Keratinocyte (primary cell): ENCODE measurements at regions not wholly inside any gene's neighbourhood (a gene's known extent, or its start where the extent isn't known, plus 50 kb on each side); places are given as distances from the start of the nearest gene placed in this dataset.

Experiments used
- CTCF ChIP-seq, 3 experiments: IDR thresholded peaks in 1 of 3; conservative IDR thresholded peaks in 1 of 3; optimal IDR thresholded peaks in 1 of 3; 2 replicates in 2 of 3; 3 replicates in 1 of 3; pipeline versions ENCODE3 to v1.5.1; 2011; ENCODE audit warnings: low read length in 3 of 3, mild to moderate bottlenecking in 3 of 3, moderate library complexity in 2 of 3, control low read depth in 1 of 3, inconsistent platforms in 1 of 3; ENCODE audit not compliant: insufficient read depth in 2 of 3; ENCODE audit errors: extremely low read depth in 1 of 3
- EZH2 ChIP-seq: IDR thresholded peaks from one replicate; pipeline ENCODE4 v1.6.1; 2012; ENCODE audit warnings: inconsistent platforms, mild to moderate bottlenecking, low read length, moderate library complexity

- TF ChIP-seq CTCF (optimal IDR thresholded peaks at IDR 0.05 in 1 of 3, IDR thresholded peaks at IDR 0.05 in 1 of 3, conservative IDR thresholded peaks at IDR 0.05 in 1 of 3; ENCODE audit: extremely low read depth in 1 of 3, insufficient read depth in 2 of 3, low read length in 3 of 3), result no peak
- TF ChIP-seq EZH2, result no peak
These were observed 70.0 kb upstream of the GTF3A start for GRCh38 chr13:27354379-27354778.
